BJ (cell line): ENCODE measurements at regions not wholly inside any gene's neighbourhood (a gene's known extent, or its start where the extent isn't known, plus 50 kb on each side); places are given as distances from the start of the nearest gene placed in this dataset.

ENCODE experiments used
- CTCF ChIA-PET: fragments of 350-600 bp; formaldehyde crosslinking; extraction: SDS; loops from one replicate; lab custom pipeline; 2021; ENCODE audit warnings: antibody characterized with exemption, inconsistent platforms; lab: Yijun Ruan, JAX
- POLR2A ChIA-PET: fragments of 300-600 bp; sonication (Branson Sonifier 250); formaldehyde crosslinking; extraction: SDS; loops from one replicate; lab custom pipeline; 2021; ENCODE audit warnings: antibody characterized with exemption; lab: Charles Lee
- DNase-seq: peaks from one replicate; pipeline ENCODE4 v3.0.0-alpha.2; 2011; ENCODE audit warnings: low read depth
- H3K27me3 ChIP-seq: 2 replicates; pipeline ENCODE4 v1.6.0; 2011; ENCODE audit warnings: low read length; ENCODE audit not compliant: control insufficient read depth, insufficient read depth
- H3K36me3 ChIP-seq: 2 replicates; pipeline ENCODE4 v1.5.1; 2011; ENCODE audit warnings: low read length; ENCODE audit not compliant: control insufficient read depth, insufficient read depth
- H3K4me3 ChIP-seq: 2 replicates; pipeline ENCODE4 v1.5.1; 2011; ENCODE audit warnings: low read depth, mild to moderate bottlenecking, control low read depth, low read length
- TF ChIP-seq, protein P1 (sequence below): IDR thresholded peaks from 2 replicates; pipeline ENCODE4 v1.5.1; 2011; ENCODE audit warnings: low read depth, mild to moderate bottlenecking, control low read depth, inconsistent platforms, low read length, moderate library complexity; ENCODE audit not compliant: insufficient read depth

DNA sequence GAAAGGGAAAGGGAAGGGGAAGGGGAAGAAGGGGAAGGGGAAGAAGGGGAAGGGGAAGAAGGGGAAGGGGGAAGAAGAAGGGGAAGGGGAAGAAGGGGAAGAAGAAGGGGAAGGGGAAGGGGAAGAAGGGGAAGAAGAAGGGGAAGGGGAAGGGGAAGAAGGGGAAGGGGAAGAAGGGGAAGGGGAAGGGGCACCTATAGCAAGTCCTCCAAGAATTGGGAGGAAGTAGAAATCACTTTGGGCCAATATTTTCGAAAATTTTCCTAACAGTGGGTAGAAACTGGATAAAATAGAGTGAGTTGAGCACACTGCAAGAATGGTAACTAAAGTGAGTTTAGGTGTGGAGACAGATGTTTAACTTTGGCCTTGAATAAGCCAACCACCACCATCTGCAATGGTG lies 915.3 kb downstream of the DNAH5 start:
- DNase-seq = no peak
- TF ChIP-seq, protein P1, sequence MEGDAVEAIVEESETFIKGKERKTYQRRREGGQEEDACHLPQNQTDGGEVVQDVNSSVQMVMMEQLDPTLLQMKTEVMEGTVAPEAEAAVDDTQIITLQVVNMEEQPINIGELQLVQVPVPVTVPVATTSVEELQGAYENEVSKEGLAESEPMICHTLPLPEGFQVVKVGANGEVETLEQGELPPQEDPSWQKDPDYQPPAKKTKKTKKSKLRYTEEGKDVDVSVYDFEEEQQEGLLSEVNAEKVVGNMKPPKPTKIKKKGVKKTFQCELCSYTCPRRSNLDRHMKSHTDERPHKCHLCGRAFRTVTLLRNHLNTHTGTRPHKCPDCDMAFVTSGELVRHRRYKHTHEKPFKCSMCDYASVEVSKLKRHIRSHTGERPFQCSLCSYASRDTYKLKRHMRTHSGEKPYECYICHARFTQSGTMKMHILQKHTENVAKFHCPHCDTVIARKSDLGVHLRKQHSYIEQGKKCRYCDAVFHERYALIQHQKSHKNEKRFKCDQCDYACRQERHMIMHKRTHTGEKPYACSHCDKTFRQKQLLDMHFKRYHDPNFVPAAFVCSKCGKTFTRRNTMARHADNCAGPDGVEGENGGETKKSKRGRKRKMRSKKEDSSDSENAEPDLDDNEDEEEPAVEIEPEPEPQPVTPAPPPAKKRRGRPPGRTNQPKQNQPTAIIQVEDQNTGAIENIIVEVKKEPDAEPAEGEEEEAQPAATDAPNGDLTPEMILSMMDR = no peak
- ChIA-PET CTCF (no interaction called here), POLR2A (no interaction called here)
- H3K36me3 ChIP-seq = no peaks in the 10 kb centered on the region
- no peaks in the 10 kb centered on the region for H3K27me3 ChIP-seq
- no peak overlapping the region for H3K4me3 ChIP-seq

DNA sequence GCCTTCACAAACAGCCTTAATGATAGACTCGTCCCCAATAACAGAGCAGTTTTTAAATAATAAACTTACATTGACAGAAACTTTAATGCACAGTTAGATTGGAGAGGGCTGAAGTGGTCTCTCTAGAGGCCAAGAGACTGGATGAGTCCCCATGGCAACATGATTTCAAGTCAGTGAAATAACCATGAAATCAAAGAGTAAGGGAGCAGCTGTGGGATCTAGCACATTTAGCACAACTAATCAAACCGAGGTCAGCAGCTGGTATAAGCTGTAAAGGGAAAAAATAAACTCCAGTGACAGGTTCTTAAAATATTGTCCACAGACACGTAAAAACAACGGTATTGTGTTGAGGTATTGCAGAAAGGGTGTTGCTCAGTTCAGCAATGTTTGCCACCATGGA lies 916.6 kb downstream of the DNAH5 start:
- ChIA-PET POLR2A (no interaction called here), CTCF (no interaction called here)
- H3K36me3 ChIP-seq = no peaks in the 10 kb centered on the region
- TF ChIP-seq, protein P1 = no peak
- H3K4me3 ChIP-seq = no peak overlapping the region
- DNase-seq = no peak
- H3K27me3 ChIP-seq = no peaks in the 10 kb centered on the region

DNA sequence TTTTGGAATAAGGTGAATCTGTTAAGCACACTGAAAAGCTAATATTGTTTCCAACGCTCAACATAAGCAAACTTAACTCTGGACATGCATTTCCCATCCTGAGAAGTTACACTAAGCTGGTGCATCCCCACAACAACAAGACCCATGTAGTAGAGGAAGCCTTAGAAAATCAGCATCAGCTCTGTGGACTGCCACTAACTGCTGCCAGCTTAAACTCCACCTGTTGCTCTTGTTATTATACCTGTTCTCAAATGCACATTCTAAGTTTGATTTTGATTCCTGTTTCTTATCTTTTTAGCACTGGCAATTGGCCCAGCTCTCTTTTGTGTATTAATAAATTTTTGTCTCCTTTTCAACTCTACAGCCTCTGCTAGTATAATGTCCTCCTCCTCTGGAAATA lies 924.8 kb downstream of the DNAH5 start:
- Histone ChIP-seq H3K4me3 (no peak overlapping the region), H3K36me3 (no peaks in the 10 kb centered on the region), H3K27me3 (no peaks in the 10 kb centered on the region)
- no peak for DNase-seq
- POLR2A ChIA-PET = no interaction called here
- TF ChIP-seq, protein P1 = no peak
- CTCF ChIA-PET = no interaction called here

DNA sequence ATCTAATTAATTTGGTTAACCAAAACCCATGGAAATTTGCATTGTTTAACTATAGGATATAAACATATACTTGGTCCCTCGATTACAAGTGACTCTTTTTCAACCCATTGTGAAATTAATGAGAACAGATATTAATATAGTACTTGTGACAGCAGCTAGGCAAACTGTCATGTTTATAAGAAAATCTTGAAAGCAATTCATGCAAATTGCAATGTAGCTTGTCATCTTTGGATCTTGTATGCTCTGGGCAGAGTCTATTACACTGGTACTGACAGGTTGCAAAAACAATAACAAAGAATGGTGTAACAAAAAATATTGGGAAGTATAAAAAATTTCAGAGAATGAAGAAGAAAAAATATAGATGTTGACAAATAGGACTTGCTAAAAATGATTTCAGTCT lies 941.0 kb downstream of the DNAH5 start:
- no peak overlapping the region for H3K4me3 ChIP-seq
- ChIA-PET POLR2A (no interaction called here), CTCF (no interaction called here)
- no peaks in the 10 kb centered on the region for H3K27me3 ChIP-seq
- no peak for DNase-seq
- TF ChIP-seq, protein P1 = no peak
- no peaks in the 10 kb centered on the region for H3K36me3 ChIP-seq

DNA sequence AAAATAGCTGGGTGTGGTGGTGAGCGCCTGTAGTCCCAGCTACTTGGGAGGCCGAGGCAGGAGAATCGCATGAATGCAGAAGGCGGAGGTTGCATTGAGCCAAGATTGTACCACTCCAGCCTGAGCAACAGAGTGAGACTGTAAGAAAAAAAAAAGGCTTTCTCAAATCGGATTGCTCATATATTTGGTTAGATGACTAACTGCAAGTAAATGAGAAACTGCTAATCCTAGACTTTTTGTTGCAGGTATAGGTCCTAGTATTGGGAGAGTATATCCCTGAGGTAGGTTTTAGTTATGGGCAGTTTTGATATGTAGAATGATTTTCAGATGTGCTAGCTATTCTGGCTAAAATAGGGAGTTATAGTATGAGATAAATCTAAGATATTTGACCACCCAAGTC lies 944.8 kb downstream of the DNAH5 start:
- Histone ChIP-seq H3K27me3 (no peaks in the 10 kb centered on the region), H3K4me3 (no peak overlapping the region), H3K36me3 (no peaks in the 10 kb centered on the region)
- TF ChIP-seq, protein P1 = no peak
- DNase-seq = no peak
- POLR2A ChIA-PET = no interaction called here
- CTCF ChIA-PET = no interaction called here
